Liver (tissue), 8 donors: ENCODE measurements at regions not wholly inside any gene's neighbourhood (a gene's known extent, or its start where the extent isn't known, plus 50 kb on each side); places are given as distances from the start of the nearest gene placed in this dataset.

Experiments used
- DNase-seq: peaks from one replicate; pipeline ENCODE4 v3.0.0-alpha.2; 2017; ENCODE audit warnings: low spot score
- H3K27ac ChIP-seq, 2 donors: one replicate each; pipeline ENCODE4 v1.7.0; 2013; ENCODE audit warnings: inconsistent platforms in 2 of 2, low read length in 2 of 2, control low read depth in 1 of 2, low read depth in 1 of 2, mild to moderate bottlenecking in 1 of 2
- H3K27me3 ChIP-seq, 4 donors: one replicate each; pipeline versions ENCODE4 v1.6.1 to v1.7.0; 2013; ENCODE audit warnings: low read length in 3 of 4, inconsistent platforms in 1 of 4, mild to moderate bottlenecking in 1 of 4, moderate library complexity in 1 of 4; ENCODE audit not compliant: control insufficient read depth in 4 of 4, insufficient read depth in 4 of 4
- H3K36me3 ChIP-seq, 4 donors: one replicate each; pipeline versions ENCODE4 v1.6.1 to v1.7.0; 2013; ENCODE audit warnings: low read length in 3 of 4, mild to moderate bottlenecking in 3 of 4, low read depth in 1 of 4, moderate library complexity in 1 of 4; ENCODE audit not compliant: control insufficient read depth in 4 of 4, insufficient read depth in 3 of 4
- H3K4me1 ChIP-seq, 4 donors: one replicate each; pipeline versions ENCODE4 v1.6.1 to v1.7.0; 2013; ENCODE audit warnings: low read length in 3 of 4, mild to moderate bottlenecking in 3 of 4, moderate library complexity in 1 of 4; ENCODE audit not compliant: control insufficient read depth in 4 of 4, insufficient read depth in 4 of 4
- H3K4me3 ChIP-seq, 3 donors: one replicate each; pipeline versions ENCODE4 v1.6.1 to v1.7.0; 2013; ENCODE audit warnings: low read length in 3 of 3, control low read depth in 1 of 3, low read depth in 1 of 3, mild to moderate bottlenecking in 1 of 3
- H3K9ac ChIP-seq, 2 donors: one replicate each; pipeline ENCODE4 v1.7.0; 2013; ENCODE audit warnings: low read length in 2 of 2, mild to moderate bottlenecking in 2 of 2, moderate library complexity in 2 of 2, control low read depth in 1 of 2, low read depth in 1 of 2
- H3K9me3 ChIP-seq, 4 donors: one replicate each; pipeline versions ENCODE4 v1.6.1 to v1.7.0; 2013; ENCODE audit warnings: low read length in 3 of 4; ENCODE audit not compliant: control insufficient read depth in 4 of 4
- ATF3 ChIP-seq: IDR thresholded peaks from 2 replicates; pipeline ENCODE4 v1.6.1; 2016; ENCODE audit warnings: antibody characterized with exemption
- CTCF ChIP-seq: fragments of 150-350 bp; IDR thresholded peaks from 2 replicates; pipeline ENCODE4 v1.5.1; 2017; ENCODE audit warnings: improper control_type of control experiment, low read depth, low read length; ENCODE audit not compliant: missing input control
- GABPA ChIP-seq, 2 donors: IDR thresholded peaks in 1 of 2; conservative IDR thresholded peaks in 1 of 2; 2 replicates each; pipeline ENCODE4 v1.6.1; 2016; ENCODE audit warnings: antibody characterized with exemption in 2 of 2, mild to moderate bottlenecking in 1 of 2, moderate library complexity in 1 of 2
- HNF4A ChIP-seq, 2 donors: conservative IDR thresholded peaks; 2 replicates each; pipeline ENCODE4 v1.6.1; 2016; ENCODE audit warnings: antibody characterized with exemption in 2 of 2, mild to moderate bottlenecking in 2 of 2
- HNF4G ChIP-seq: IDR thresholded peaks from 2 replicates; pipeline ENCODE4 v1.6.1; 2016; ENCODE audit warnings: antibody characterized with exemption
- MAX ChIP-seq: IDR thresholded peaks from 2 replicates; pipeline ENCODE4 v1.6.1; 2016; ENCODE audit warnings: antibody characterized with exemption
- NR2F2 ChIP-seq: IDR thresholded peaks from 2 replicates; pipeline ENCODE4 v1.6.1; 2016; ENCODE audit warnings: antibody characterized with exemption
- RAD21 ChIP-seq, 2 donors: IDR thresholded peaks; 2 replicates each; pipeline ENCODE4 v1.6.1; 2016; ENCODE audit warnings: antibody characterized with exemption in 2 of 2, mild to moderate bottlenecking in 2 of 2
- REST ChIP-seq: IDR thresholded peaks from 2 replicates; pipeline ENCODE4 v1.6.1; 2016; ENCODE audit warnings: antibody characterized with exemption, mild to moderate bottlenecking
- RXRA ChIP-seq, 2 donors: IDR thresholded peaks; 2 replicates each; pipeline ENCODE4 v1.6.1; 2017 to 2018; ENCODE audit warnings: antibody characterized with exemption in 2 of 2, mild to moderate bottlenecking in 1 of 2
- SP1 ChIP-seq: IDR thresholded peaks from 2 replicates; pipeline ENCODE4 v1.6.1; 2018; ENCODE audit warnings: antibody characterized with exemption, mild to moderate bottlenecking
- TAF1 ChIP-seq: conservative IDR thresholded peaks from 2 replicates; pipeline ENCODE4 v1.6.1; 2016; ENCODE audit warnings: antibody characterized with exemption, mild to moderate bottlenecking
- YY1 ChIP-seq: IDR thresholded peaks from 2 replicates; pipeline ENCODE4 v1.6.1; 2016; ENCODE audit warnings: antibody characterized with exemption, mild to moderate bottlenecking
- ZBTB33 ChIP-seq: IDR thresholded peaks from 2 replicates; pipeline ENCODE4 v1.6.1; 2016; ENCODE audit warnings: antibody characterized with exemption
- WGBS: extraction: QIAGEN DNeasy Blood & Tissue Kit; methylation state at CpG from one replicate; pipeline ENCODE4 v1.1.7; 2013; 5-methylcytosine and 5-hydroxymethylcytosine counted together
- donor health status: healthy.
- donor health status: healthy.
- donor health status: healthy.
- donor health status: healthy.
- donor health status: healthy.

GRCh38 chr11:127225619-127226018 is 225.0 kb upstream of the KIRREL3 start:
- Histone ChIP-seq H3K9me3 (no peaks in the 10 kb centered on the region), H3K27me3 (no peaks in the 10 kb centered on the region), H3K4me1 (no peaks in the 10 kb centered on the region), H3K9ac (no peak overlapping the region), H3K4me3 (no peak overlapping the region), H3K27ac (no peak overlapping the region), H3K36me3 (no peaks in the 10 kb centered on the region)
- WGBS = 95% methylated on average over 1 of the region's 1 CpG
- no peak for TF ChIP-seq RXRA (IDR thresholded peaks at IDR 0.05)
- TF ChIP-seq GABPA (IDR thresholded peaks at IDR 0.05 in 1 of 2, conservative IDR thresholded peaks at IDR 0.05 in 1 of 2) = no peak
- TF ChIP-seq MAX = no peak
- TF ChIP-seq ZBTB33 = no peak
- no peak for TF ChIP-seq TAF1
- no peak for TF ChIP-seq ATF3
- TF ChIP-seq SP1 = no peak
- no peak for DNase-seq

- H3K4me3 ChIP-seq = no peak overlapping the region
- no peak overlapping the region for H3K27ac ChIP-seq
- H3K9me3 ChIP-seq = no peaks in the 10 kb centered on the region
- WGBS = 72% methylated on average over 2 of the region's 2 CpGs
- H3K4me1 ChIP-seq = no peaks in the 10 kb centered on the region
- no peaks in the 10 kb centered on the region for H3K27me3 ChIP-seq
- DNase-seq = no peak
- no peaks in the 10 kb centered on the region for H3K36me3 ChIP-seq
- H3K9ac ChIP-seq = no peak overlapping the region
- no peak for TF ChIP-seq ATF3
- no peak for TF ChIP-seq HNF4A (conservative IDR thresholded peaks at IDR 0.05)
- TF ChIP-seq GABPA (IDR thresholded peaks at IDR 0.05 in 1 of 2, conservative IDR thresholded peaks at IDR 0.05 in 1 of 2) = no peak
- no peak for TF ChIP-seq RAD21 (IDR thresholded peaks at IDR 0.05)
- TF ChIP-seq HNF4G = no peak
- TF ChIP-seq NR2F2 = no peak
- TF ChIP-seq REST = no peak
Observed at GRCh38 chr11:127224276-127224675, 223.7 kb upstream of the KIRREL3 start.

- no peak for TF ChIP-seq RXRA (IDR thresholded peaks at IDR 0.05)
- no peak for TF ChIP-seq ATF3
- TF ChIP-seq MAX = no peak
- no peak for TF ChIP-seq YY1
- no peak for TF ChIP-seq ZBTB33
- TF ChIP-seq CTCF = no peak
- no peak for TF ChIP-seq HNF4A (conservative IDR thresholded peaks at IDR 0.05)
- TF ChIP-seq GABPA (IDR thresholded peaks at IDR 0.05 in 1 of 2, conservative IDR thresholded peaks at IDR 0.05 in 1 of 2) = no peak
Observed at GRCh38 chr11:127223633-127224032, 223.1 kb upstream of the KIRREL3 start.

More at GRCh38 chr11:127223633-127224032, 223.1 kb upstream of the KIRREL3 start:
- no peaks in the 10 kb centered on the region for H3K27me3 ChIP-seq
- H3K9me3 ChIP-seq = no peaks in the 10 kb centered on the region
- WGBS = 93% methylated on average over 5 of the region's 5 CpGs
- no peak for DNase-seq
- H3K4me3 ChIP-seq = no peak overlapping the region
- H3K9ac ChIP-seq = no peak overlapping the region
- no peaks in the 10 kb centered on the region for H3K36me3 ChIP-seq
- H3K27ac ChIP-seq = no peak overlapping the region
- H3K4me1 ChIP-seq = no peaks in the 10 kb centered on the region
